Left kidney (tissue), 1 donor: ENCODE measurements at regions not wholly inside any gene's neighbourhood (a gene's known extent, or its start where the extent isn't known, plus 50 kb on each side); places are given as distances from the start of the nearest gene placed in this dataset.
"Not testable (repeated sequence)": the region's sequence is repeated elsewhere in the genome, so short reads cannot be mapped to it uniquely, and the experiment has no call there.

Source experiments
- DNase-seq: peaks from one replicate; pipeline ENCODE4 v3.0.0-alpha.2; 2013

DNA sequence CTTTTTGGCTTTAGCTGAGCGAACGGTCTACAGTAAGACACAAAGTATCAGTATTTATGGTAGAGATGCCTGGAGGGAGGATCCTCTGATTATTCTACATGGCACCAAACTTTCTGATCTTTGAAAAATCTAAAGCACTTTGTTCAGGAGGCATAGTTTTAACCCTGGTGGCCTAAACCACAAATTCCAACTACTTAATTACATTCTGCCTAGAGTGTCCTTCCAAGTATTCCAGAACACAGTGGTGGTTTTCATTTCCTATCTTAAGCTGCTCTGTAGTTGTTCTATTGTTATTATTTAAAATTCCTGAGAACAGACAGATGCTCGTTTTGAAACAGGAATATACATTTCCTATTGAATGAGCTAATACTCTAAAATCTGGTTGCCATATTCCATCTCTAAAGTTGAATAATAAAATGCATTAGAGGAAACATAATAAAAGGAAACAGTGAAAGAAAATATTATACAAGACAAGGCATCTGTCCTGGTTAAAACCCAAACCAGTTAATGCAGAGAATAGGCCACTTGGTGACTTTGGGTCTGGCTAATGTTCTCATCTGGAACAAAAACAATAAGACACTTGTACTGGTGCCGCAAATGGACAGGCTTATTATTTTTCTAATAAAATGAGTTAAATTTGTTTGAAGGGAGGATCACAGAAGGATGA, 657.4 kb downstream of the SPRY1 start:
- no peak for DNase-seq

DNA sequence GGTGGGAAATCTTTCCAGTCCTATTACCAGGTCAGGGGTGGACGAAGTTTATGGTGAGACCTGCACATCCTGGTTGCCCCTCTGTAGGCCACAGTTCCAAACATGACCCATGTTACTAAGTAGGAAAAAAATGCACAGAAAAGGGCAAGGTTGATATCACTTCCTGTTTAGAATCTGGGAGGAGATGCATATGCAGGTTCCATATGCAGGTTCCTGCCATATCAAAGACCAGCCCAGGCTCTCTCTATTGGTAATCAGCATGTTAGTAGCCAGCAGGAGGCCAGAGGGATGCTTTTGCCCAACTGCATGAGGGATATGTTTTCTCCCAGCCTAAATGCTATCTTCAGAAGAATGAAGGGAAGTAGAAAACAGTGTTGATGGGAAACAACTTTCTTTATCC, 657.2 kb downstream of the ANKRD50 start:
- DNase-seq = no peak

DNA sequence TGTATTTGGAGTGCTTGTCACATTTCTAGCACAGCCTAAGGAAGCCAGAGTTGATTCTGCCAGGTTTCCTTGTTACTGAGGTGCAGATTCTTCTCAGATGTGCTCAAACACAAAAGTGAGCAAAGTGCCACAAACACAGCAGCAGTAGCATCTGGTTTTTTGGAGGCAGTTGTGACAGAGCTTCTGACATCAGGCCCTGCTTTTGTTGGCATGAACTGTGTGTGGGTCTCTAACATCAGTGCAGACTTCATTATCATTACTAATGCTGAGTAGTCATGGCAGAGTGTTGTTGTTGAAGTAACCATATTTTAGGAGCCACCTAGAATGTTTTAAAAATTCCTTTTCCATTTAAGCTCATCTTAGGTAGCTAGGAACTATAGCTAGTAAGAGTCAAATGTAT, 656.6 kb downstream of the ANKRD50 start:
- DNase-seq = no peak

DNA sequence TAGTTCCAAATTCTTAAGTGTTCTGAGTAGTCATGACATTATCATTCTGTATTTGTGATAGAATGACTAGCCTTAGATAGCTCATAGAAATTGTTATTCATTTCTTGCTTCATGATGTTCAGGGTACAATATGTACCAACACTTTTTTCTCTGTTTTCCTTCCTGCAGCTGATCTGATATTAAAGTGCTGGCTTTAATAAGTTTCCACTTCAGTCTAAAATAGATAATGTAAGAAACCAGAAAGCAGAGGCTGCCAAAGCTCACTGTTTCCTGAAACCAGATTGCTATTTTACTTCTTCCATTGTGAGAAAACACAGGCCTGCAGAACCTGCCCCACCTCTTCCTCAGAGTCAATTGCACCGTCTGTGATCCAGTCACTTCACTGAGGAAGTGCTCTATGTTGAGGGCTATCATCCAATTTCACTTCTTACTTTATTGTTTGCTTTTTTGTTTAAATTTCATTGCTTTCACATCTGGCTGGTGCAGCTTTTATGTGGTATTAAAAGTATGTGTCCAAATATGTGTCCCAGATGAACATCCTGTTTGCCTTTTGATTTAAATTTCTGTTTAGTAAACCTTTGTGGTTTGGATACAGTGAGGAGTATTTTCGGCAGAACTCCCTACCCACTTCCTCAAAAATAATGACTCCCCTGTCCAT, 652.1 kb downstream of the ANKRD50 start:
- DNase-seq = no peak

DNA sequence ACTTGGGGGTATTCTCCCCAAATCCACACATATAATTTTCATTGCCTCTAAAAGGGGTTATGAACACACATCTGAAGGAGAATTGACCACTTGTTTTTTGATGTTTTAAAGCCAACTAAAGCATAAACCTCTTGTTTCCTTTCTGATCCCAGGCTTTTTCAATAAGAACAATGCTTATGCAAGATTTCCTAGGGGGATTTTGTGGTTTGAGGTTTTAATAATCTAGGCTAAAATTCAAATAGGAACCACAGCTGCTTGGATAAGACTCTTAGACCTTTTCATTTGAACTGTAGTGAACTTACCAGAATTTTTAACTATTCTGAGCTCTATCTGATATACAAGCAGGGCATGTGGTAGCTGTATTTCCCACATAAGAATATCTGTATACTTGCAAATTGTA, 651.1 kb downstream of the ANKRD50 start:
- no peak for DNase-seq

DNA sequence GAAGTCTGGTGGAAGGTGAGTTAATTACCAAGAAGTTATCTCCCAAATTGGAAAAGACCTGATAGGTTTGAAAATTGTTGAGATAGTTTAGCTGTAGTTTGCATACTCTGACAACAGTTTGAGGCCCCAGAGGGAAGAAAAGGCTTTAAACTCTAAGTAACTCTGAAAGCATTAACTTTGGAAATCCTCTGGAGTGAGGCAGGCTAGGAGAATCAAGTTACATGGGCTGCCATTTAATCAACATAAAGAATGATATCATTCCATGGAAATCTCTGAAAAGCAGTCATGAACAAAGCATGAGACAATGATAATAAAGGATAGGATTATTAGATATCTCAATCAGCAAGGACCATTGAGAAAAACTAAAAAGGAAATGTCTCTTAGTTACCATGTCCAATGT, 647.1 kb downstream of the ANKRD50 start:
- no peak for DNase-seq

DNA sequence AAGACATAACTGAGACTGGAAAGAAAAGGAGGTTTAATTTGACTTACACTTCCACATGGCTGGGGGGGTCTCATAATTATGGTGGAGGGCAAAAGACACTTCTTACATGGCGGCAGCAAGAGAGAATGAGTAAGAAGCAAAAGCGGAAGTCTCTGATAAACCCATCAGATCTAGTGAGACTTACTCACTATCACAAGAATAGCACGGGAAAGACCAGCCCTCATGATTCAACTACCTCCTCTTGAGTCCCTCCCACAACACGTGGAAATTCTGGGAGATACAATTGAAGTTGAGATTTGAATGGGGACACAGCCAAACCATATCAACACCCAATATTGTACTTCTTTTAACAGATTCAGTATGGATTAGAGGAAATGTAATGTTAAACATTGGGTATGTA, 646.6 kb downstream of the ANKRD50 start:
- no peak for DNase-seq

DNA sequence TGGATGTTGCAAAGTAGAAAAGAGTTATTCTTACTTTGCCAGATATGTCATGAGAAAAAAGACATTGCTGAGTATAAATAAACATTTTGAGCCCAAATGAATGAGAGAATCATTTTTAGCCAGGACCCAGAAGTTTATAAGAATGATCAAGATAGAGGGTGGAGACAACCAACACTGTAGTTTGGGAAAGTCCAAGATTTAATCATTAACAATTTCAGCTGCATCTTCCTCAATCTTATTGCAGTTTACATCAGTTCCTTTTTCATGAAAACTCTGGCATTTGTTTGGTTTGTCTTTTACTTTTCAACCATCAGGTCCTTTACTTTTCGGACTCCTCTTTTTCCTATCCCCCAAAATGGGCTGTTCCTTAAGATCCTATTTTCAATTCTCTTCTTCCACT, 645.9 kb downstream of the ANKRD50 start:
- no peak for DNase-seq

DNA sequence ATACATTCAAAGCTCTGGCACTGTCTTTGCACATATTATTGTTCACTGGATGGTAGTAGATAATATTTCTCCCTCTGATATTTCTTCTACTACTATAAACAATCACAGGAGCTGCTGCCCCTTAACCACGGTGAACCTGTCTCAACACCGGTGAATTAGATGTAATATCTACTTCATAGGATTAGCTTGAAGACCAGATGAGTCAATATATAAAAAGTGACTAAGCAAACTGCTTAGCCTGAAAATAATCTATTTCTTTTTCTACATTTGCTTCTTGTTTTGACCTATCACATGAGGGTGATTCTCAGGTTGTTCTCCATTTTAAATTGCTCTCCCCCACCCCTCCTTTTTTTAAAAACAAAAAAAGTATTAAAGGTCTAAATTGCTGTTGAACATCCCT, 645.5 kb downstream of the ANKRD50 start:
- no peak for DNase-seq

DNA sequence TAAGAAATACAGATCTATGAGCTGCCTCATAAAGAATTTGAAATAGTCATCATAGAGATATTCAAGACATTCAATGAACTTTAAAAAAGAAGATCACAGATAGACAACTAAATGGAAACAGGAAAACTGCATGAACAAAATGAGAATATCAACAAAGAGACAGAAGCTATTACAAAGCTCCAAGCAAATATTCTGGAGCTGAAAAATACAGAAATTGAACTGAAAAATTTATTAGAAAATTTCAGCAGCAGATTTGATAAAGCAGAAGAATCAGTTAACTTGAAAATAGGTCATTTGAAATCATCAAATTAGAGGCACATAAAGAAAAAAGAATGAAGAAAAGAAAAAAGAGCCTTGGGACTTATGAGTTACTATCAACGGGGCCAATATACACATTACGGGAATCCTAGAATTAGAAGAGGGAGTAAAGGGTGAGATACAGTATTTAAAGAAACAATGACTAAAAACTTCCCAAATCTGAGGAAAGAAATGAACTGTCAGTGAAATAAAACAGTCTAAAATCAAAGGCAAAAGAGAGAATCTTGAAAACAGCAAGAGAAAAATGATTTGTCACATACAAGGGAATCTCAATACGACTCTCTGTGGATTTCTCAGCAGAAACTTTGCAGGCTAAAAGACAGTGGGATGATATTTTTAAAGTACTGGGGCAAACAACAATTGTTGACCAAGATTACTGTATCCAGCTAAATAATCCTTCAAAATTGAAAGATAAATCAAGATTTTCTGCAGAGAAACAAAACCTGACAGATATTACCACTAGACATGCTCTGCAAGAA, 641.6 kb downstream of the ANKRD50 start:
- DNase-seq = no peak

DNA sequence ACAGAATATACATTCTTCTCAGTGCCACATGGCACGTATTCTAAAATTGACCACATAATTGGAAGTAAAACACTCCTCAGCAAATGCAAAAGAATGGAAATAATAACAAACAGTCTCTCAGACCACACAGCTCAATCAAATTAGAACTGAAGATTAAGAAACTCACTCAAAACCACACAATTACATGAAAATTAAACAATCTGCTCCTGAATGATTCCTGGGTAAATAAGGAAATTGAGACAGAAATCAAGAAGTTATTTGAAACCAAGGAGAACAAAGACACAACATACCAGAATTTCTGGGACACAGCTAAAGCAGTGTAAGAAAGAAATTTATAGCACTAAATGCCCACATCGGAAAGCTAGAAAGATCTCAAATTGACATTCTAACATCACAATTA, 637.3 kb downstream of the ANKRD50 start:
- not testable (repeated sequence) for DNase-seq

DNA sequence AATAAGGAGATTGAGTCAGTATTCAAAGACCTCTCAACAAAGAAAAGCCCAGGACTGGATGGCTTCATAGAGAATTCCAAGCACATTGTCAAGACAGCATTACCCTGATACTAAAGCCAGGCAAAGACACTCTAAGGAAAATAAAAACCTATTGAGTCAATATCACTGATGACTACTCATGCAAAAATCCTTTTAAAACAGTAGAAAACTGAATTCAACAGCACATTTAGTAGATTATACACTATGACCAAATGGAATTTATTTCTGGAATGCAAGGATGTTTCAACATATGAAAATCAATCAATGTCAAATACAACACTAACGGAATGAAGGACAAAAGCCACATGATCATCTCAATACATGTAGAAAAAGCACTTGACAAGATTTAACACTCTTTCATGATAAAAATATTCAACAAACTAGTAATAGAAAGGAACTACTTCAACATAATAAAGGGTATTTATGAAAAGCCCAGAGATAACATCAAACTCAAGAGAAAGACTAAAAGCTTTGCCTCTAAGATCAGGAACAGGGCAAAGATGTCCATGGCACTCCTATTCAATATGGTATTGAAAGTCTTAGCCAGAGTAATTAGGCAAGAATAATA, 633.3 kb downstream of the ANKRD50 start:
- DNase-seq = no peak

DNA sequence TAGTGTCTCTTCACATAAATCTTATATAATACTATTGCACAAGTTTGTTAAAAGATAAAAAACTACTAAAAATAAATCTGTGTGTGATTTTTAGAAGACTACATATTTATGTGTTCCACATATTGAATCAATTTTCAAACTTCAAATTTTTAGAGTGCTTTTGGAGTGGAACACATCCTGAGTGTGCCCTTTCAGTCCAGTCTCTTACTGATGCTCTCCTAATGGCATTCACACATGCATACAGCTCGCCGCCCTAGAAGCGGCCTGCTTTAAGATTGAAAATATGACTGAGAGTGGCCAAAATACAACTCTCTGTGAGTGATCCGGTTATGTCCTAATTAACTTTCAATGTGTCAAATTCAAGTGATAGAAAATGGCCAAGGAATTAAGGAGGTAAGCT, 628.8 kb downstream of the ANKRD50 start:
- no peak for DNase-seq

DNA sequence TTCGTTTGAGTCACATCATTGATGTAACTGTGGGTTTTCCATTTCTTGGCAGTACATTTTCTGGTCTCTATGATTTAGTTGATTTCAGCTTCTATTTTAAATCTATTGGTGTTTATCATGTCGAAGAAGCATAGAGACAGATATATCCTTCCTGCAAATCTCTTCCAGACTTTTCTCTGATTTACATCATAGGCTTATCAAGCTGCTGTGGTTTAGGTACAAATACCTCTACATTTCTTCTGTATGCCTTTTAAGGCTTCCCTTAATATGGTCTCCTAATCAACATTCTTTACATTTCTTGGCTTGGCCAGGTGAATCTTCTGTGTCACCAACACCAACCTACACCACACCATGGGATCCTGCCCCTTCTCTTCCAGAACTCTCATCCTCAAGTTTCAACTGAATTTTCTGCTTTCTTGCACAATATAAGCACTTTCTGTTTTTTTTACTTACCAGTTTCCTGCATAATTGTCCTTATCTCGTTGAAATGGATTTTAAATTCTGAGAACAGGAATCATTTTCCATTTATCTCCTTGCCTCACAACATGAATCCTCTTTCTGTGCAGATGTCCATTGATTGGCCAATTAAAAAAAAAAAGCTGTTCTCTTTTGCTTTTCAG, 626.9 kb downstream of the ANKRD50 start:
- no peak for DNase-seq

DNA sequence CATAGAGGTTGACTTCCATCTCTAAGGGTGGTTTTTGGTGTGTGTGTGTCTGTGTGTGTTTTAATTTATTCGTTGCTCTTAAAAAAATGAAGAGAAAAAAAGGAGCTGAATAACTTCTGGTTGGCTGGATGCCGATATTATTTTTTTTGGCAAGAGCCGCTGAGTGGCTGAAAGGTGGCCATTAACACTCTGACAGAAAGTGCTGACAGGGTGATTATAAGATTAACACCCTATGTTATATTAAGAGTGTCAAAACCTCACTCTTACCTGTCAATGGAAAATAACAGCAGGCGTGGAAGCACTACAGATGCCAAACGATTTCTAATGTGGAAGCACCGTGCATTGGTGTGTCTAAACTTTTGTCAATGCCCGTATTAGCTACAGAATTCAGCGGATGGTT, 622.5 kb downstream of the ANKRD50 start:
- no peak for DNase-seq

DNA sequence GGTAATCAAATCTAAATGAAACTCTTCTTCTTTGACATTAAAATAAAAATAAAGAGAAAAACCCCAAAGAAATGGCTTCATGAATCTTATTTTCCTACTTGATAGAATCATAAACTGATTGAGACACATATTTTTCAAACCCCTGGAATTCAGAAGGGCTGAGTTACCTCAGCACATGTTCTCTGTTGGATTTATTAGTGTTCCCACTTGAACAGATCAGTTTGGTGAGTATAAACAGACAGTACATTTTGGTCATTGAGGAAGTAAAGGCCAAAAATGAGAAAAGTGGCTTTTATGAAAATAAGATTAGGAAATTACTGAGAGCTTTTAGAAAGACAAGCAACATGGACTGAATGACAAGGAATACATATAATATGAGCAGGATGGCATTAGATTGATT, 620.4 kb downstream of the ANKRD50 start:
- no peak for DNase-seq

DNA sequence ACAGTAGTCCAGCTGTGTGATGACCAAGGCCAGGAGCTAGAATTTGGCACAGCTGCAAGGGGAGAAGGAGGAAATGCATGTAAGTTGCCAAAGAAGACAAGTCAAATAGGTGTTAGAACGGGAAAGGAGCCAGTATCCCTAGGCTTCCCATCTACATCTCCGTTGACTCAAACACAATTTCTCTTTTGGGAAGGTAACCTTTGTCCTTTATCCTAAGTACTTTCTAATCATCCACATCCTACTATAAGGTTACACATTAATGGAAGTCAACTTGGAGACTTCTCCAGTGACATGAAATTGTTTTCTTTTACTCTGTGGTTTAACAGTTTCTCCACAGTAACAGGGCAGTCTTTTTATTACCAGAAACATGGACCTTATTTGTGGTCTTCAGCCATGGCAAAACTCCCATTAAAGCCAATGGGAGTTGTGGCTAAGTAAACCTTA, 620.0 kb downstream of the ANKRD50 start:
- DNase-seq = no peak

DNA sequence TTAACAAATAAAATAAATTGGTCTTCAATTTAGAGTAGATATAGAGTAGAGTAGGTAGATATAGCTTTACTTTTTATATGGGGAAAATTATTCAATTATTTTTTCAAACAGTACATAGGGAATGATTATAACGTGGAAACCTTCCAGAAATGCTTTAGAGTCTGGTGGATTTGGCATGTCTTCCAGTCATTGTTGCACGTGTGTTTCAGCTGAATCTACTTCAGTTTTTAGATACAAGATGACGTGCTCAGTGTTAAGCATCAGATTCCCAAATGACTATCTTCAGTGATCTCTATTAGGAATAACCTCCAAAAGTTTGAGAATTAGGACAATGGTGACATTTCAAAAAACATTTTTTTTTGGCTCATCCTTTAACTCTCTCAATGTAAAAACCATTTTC, 616.9 kb downstream of the ANKRD50 start:
- DNase-seq = no peak

DNA sequence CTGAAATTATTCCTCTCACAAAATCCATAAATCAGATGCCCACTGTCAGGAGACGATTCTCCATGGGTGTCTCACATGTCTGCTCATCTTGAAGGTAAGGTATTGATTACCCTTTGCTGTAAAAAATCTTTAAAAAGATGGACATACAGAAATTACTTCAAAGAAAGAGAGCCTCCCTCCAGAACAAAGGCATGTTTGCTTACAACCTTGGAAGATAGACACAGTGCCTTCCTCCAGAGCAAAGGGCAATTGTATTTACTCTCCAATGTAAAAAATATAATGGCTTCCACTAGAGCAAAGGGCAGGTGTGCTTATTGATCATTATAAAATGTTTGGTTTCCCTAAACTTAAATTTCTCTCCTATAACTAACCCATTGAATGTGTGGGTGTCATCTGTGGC, 616.2 kb downstream of the ANKRD50 start:
- no peak for DNase-seq

DNA sequence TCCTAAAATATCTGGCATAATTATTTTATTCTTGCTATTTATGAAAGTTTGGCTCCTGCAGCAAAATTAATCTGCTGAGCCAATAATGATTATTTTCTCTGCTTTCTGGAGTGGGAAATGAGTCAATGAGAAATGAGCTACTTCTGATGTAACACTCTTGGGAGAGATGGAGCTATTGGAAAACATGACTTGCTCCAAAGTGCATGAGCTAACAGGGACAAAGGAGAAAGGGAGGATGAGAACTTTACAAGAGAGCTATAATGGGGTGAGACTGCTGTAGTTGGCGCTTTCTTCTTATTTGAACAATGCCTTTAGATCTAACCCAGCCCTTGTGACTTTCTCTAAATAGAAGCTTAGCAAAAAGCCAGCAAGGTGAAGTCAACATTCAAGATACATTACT, 615.1 kb downstream of the ANKRD50 start:
- no peak for DNase-seq

DNA sequence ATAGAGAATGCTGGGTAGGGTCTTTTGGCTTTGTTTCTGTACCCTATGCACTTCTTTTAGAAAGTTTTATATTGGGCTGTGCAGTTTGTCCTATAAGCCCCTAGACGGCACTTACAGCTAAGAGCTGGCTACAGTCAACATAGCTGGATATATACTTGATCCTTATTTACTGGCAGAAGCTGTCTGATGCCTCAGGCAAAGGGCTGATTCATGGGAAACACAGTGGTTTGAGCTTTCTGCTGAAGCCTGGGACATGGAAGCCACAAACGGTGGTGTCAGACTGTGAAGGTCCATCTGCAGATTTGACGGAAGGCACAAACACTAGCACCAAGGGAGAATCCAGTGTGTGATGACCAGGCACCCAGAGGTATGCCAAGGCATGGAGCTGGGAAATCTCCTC, 608.4 kb downstream of the ANKRD50 start:
- no peak for DNase-seq

DNA sequence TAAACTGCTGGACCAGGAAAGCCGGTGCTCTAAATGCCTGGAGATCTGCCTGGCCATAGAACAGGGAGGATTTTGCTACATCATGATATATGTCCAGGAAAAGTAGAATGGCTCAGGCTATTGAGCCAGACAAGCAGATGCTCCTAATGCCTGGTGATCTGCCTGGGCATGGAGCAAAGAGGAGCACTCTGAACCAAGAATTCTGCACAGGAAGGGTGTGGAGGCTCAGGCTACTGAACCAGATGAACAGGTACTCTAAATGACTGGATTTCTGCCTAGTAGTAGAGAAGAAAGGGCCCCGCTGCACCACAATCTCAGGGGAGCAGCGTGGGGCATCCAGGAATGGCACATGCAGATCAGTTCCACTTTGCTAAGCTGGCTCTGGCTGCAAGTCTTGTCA, 607.9 kb downstream of the ANKRD50 start:
- no peak for DNase-seq

DNA sequence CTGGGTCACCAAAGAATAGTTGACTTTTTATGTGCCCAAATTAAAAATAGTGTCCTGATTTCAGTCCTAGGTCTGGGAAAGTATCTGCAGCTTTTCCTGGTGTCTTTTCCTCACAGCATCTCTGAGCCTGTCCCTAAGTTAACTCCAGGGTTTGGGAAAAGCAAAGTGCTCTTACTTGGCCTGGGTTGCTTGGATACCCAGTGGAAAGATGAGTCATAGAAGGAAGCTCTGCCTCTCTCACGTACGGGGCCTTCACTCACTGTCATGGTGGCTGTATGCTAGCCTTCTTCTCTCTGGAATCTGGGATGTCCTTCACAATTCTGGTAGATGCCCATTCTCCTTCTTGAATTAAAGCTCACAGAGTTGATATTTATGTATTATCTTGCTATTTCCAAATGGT, 607.3 kb downstream of the ANKRD50 start:
- DNase-seq = no peak
